Choroid plexus epithelial cell (primary cell): ENCODE measurements at regions not wholly inside any gene's neighbourhood (a gene's known extent, or its start where the extent isn't known, plus 50 kb on each side); places are given as distances from the start of the nearest gene placed in this dataset.

ENCODE experiments used
- DNase-seq: peaks from one replicate; pipeline ENCODE4 v3.0.0-alpha.2; 2010; ENCODE audit warnings: low read depth
- H3K4me3 ChIP-seq: 2 replicates; pipeline ENCODE4 v1.5.1; 2011; ENCODE audit warnings: low read depth, mild to moderate bottlenecking, control low read depth, low read length, moderate library complexity
- CTCF ChIP-seq: conservative IDR thresholded peaks from 2 replicates; pipeline ENCODE4 v1.5.1; 2011; ENCODE audit warnings: low read depth, mild to moderate bottlenecking, control low read depth, inconsistent platforms, low read length, moderate library complexity

- no peak overlapping the region for H3K4me3 ChIP-seq
- no peak for TF ChIP-seq CTCF
- peak; percentile 51 for DNase-seq
These were observed 105.8 kb upstream of the RPS6KA3 start for GRCh38 chrX:20372533-20372932.

GRCh38 chrX:20369468-20369867 lies 102.8 kb upstream of the RPS6KA3 start:
- no peak for TF ChIP-seq CTCF
- H3K4me3 ChIP-seq, result no peak overlapping the region
- DNase-seq, result no peak

- TF ChIP-seq CTCF, result no peak
- no peak overlapping the region for H3K4me3 ChIP-seq
- no peak for DNase-seq
These were observed 97.5 kb upstream of the RPS6KA3 start for GRCh38 chrX:20364238-20364637.

- no peak for DNase-seq
- TF ChIP-seq CTCF, result no peak
- H3K4me3 ChIP-seq, result no peak overlapping the region
These were observed 96.6 kb upstream of the RPS6KA3 start for GRCh38 chrX:20363275-20363674.

- no peak for TF ChIP-seq CTCF
- DNase-seq, result peak; percentile 78
- no peak overlapping the region for H3K4me3 ChIP-seq
These were observed 95.9 kb upstream of the RPS6KA3 start for GRCh38 chrX:20362268-20363267.

GRCh38 chrX:20361890-20362262 lies 95.2 kb upstream of the RPS6KA3 start:
- TF ChIP-seq CTCF, result no peak
- H3K4me3 ChIP-seq, result no peak overlapping the region
- DNase-seq, result peak; percentile 77
